Stomach (tissue), 8 donors: ENCODE measurements at regions not wholly inside any gene's neighbourhood (a gene's known extent, or its start where the extent isn't known, plus 50 kb on each side); places are given as distances from the start of the nearest gene placed in this dataset.
A peak's percentile ranks its signal among the peaks of the same experiment; 100 is the strongest.

ENCODE experiments used
- DNase-seq, 2 donors: peaks; one replicate each; pipeline versions ENCODE4 v3.0.0 to v3.0.0-alpha.2; 2013 to 2019
- H3K27ac ChIP-seq, 5 donors: fragments of 200-600 bp in 4 of 5; sonication (generic) in 4 of 5; one replicate each; pipeline ENCODE4 v1.5.1; 2013 to 2019; ENCODE audit warnings: mild to moderate bottlenecking in 1 of 5, moderate library complexity in 1 of 5
- H3K27me3 ChIP-seq, 3 donors: fragments of 200-600 bp; sonication (generic); one replicate each; pipeline ENCODE4 v1.5.1; 2017 to 2019; ENCODE audit warnings: mixed run types in 1 of 3
- H3K36me3 ChIP-seq, 4 donors: fragments of 200-600 bp; sonication (generic); 1 replicate in 3 of 4; 2 replicates in 1 of 4; pipeline ENCODE4 v1.5.1; 2016 to 2019
- H3K4me1 ChIP-seq, 4 donors: fragments of 200-600 bp; sonication (generic); one replicate each; pipeline ENCODE4 v1.5.1; 2016 to 2019
- H3K4me3 ChIP-seq, 4 donors: fragments of 200-600 bp; sonication (generic) in 3 of 4; one replicate each; pipeline ENCODE4 v1.5.1; 2016 to 2019; ENCODE audit warnings: mild to moderate bottlenecking in 1 of 4
- H3K9me3 ChIP-seq, 4 donors: fragments of 200-600 bp; sonication (generic); one replicate each; pipeline ENCODE4 v1.5.1; 2016 to 2019
- EP300 ChIP-seq: sonication (generic); formaldehyde crosslinking; IDR thresholded peaks from one replicate; pipeline ENCODE4 v1.6.1; 2017; ENCODE audit warnings: antibody characterized with exemption
- POLR2A ChIP-seq, 4 donors: fragments of 450-650 bp; IDR thresholded peaks; one replicate each; pipeline ENCODE4 v1.6.1; 2016; ENCODE audit warnings: antibody characterized with exemption in 4 of 4, control low read depth in 2 of 4, mild to moderate bottlenecking in 1 of 4, moderate library complexity in 1 of 4
- POLR2AphosphoS5 ChIP-seq, 3 donors: sonication (generic); formaldehyde crosslinking; IDR thresholded peaks; one replicate each; pipeline ENCODE4 v1.6.1; 2016; ENCODE audit warnings: antibody characterized with exemption in 3 of 3
- WGBS, 5 donors: extraction: QIAGEN DNeasy Blood & Tissue Kit in 3 of 5; methylation state at CpG; one replicate each; pipeline versions ENCODE4 v1.1.5 to v1.1.7; 2013 to 2018; 5-methylcytosine and 5-hydroxymethylcytosine counted together
- intact Hi-C: fragments of 100-400 bp; cut with DNase I; formaldehyde crosslinking; loops from one replicate; pipeline ENCODE4 v1.15.1; 2023; ENCODE audit warnings: low total_unique reads
- TF ChIP-seq, protein P1 (sequence below), 7 experiments: fragments of 450-650 bp in 4 of 7; fragments of 200-600 bp in 3 of 7; sonication (generic) in 3 of 7; IDR thresholded peaks; one replicate each; pipeline ENCODE4 v1.5.1; 2016 to 2019; ENCODE audit warnings: antibody characterized with exemption in 7 of 7, control low read depth in 2 of 7, mild to moderate bottlenecking in 1 of 7
- donor health status: healthy with polysubstance abuse.
- donor health status: Bipolar disorder and iron deficiency.
- donor health status: healthy.

DNA sequence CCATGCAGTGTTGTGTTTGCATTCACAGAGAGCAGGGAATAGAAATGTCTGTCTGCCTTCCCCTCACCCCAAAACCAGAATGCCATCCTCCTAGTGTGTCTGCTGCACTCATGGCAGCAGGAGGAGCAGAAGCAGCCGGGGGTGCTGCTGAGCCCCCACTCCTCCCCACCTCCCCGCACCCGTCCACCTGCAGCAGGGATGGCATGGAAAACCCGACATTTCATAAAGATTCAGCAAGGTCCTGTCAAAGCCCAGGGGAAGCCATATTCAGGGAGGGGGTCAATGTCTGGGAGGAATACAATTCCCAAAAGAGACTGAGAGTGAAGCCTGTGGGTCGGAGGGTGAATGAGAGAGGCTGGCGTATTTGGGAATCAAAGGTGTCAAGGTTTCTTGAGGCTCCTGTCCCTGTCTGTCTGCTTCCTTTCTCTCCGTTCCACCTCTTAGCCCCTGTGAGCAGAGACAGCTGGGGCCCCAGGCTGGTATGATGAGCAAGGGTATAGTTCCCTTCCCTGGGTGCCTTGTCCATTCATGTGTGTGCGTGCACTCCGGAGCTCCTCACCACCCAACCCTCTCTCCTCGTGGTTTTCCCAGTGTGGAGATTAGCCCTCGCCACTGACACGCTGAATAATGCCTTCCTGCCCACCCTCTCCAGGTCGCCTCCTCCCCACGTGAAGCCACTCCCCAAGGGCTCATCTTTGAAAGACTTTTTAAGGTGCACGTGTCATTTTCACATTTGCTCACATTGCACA, 133.5 kb upstream of the ZNF236 start:
- Histone ChIP-seq H3K27me3 (peaks cover 0 to 35% (median 0%) of the 10 kb centered on the region in 3 donors), H3K9me3 (no peaks in the 10 kb centered on the region), H3K27ac (no peak overlapping the region), H3K36me3 (no peaks in the 10 kb centered on the region), H3K4me3 (no peak overlapping the region), H3K4me1 (peaks cover 0 to 12% (median 9%) of the 10 kb centered on the region in 4 donors)
- intact Hi-C loops, result loop anchor here (10.0 kb wide), 1 partner anchor 284 kb away; no protein-coding TSS in a partner anchor
- no peak for DNase-seq
- 57 to 67% (median 64%) methylated on average over 15 of the region's 15 CpGs for WGBS, 5 donors
- no peak for TF ChIP-seq EP300
- TF ChIP-seq, protein P1, sequence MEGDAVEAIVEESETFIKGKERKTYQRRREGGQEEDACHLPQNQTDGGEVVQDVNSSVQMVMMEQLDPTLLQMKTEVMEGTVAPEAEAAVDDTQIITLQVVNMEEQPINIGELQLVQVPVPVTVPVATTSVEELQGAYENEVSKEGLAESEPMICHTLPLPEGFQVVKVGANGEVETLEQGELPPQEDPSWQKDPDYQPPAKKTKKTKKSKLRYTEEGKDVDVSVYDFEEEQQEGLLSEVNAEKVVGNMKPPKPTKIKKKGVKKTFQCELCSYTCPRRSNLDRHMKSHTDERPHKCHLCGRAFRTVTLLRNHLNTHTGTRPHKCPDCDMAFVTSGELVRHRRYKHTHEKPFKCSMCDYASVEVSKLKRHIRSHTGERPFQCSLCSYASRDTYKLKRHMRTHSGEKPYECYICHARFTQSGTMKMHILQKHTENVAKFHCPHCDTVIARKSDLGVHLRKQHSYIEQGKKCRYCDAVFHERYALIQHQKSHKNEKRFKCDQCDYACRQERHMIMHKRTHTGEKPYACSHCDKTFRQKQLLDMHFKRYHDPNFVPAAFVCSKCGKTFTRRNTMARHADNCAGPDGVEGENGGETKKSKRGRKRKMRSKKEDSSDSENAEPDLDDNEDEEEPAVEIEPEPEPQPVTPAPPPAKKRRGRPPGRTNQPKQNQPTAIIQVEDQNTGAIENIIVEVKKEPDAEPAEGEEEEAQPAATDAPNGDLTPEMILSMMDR (IDR thresholded peaks at IDR 0.05), result no peak
- no peak for TF ChIP-seq POLR2AphosphoS5 (IDR thresholded peaks at IDR 0.05)
- no peak for TF ChIP-seq POLR2A (IDR thresholded peaks at IDR 0.05)

DNA sequence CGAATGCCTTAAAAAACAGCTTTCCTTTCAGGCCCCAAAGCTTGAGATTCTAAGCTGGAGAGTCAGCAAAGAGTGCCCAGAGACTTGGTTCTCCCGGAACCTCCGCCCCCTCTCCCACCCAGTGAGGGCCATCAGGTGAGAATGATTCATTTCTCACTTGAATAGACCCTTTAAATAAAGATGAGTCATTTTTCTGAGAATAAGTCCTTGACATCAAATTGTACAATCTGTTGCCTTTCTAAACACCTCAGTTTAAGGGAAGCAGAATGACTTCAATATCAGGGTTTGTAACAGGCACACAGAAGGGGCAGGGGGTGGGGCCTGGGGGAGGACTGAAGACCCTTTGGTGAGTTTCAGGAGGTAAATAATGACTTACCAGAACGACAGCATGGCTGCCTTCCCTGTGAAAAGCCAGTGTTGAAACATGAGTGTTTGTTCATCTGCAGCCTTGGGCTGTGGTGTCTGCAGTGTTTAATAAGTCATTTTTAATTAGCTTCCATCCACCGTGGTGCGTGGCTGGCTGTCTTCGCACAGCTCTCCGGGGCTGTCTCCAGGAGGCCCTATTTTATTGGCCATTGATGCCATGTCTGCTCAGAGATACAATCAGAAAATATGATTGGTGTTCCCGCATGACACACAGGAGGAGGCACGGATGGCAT, 134.9 kb upstream of the ZNF236 start:
- Histone ChIP-seq H3K4me3 (no peak overlapping the region), H3K27ac (peak overlapping the region in 3 of 5 donors; percentile 27 to 48 (median 37)), H3K27me3 (peaks cover 0 to 35% (median 0%) of the 10 kb centered on the region in 3 donors), H3K9me3 (no peaks in the 10 kb centered on the region), H3K36me3 (no peaks in the 10 kb centered on the region), H3K4me1 (peaks cover 0 to 12% (median 9%) of the 10 kb centered on the region in 4 donors)
- 52 to 66% (median 57%) methylated on average over 10 of the region's 10 CpGs for WGBS, 5 donors
- no peak for DNase-seq
- TF ChIP-seq EP300 (no peak), POLR2A (IDR thresholded peaks at IDR 0.05) (no peak), POLR2AphosphoS5 (IDR thresholded peaks at IDR 0.05) (no peak)
- TF ChIP-seq, protein P1 (IDR thresholded peaks at IDR 0.05), result no peak
- intact Hi-C loops, result loop anchor here (10.0 kb wide), 1 partner anchor 283 kb away; no protein-coding TSS in a partner anchor

DNA sequence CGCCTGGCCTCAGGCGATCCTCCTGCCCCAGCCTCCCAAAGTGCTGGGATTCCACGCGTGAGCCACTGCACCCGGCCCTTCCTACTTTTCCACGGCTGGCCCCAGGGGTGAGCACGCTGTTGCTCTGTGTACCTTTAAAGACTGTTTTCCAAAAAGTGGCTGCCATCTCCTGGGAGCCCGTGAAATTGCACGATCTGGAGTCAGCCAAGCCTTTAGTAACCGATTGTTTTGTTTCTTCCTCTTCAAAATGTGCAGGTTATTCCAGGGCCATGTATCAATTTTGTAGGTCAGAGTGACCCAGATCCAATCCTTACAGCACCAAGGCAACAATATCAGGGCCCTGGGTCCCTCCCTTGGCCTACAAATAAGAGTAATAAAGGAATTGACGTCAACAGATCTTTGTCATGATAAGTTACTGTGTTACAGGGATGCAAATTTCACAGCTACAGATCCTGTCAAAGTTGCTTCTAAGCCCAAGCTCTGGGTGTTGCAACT, 135.6 kb upstream of the ZNF236 start:
- TF ChIP-seq POLR2AphosphoS5 (IDR thresholded peaks at IDR 0.05) (peak in 1 of 3 donors; percentile 36), EP300 (no peak), POLR2A (IDR thresholded peaks at IDR 0.05) (no peak)
- TF ChIP-seq, protein P1 (IDR thresholded peaks at IDR 0.05), result peak in 5 of 7 experiments; percentile 45 to 65 (median 59)
- Histone ChIP-seq H3K9me3 (no peaks in the 10 kb centered on the region), H3K27me3 (peaks cover 0 to 35% (median 0%) of the 10 kb centered on the region in 3 donors), H3K4me3 (no peak overlapping the region), H3K36me3 (no peaks in the 10 kb centered on the region), H3K4me1 (peaks cover 0 to 12% (median 9%) of the 10 kb centered on the region in 4 donors), H3K27ac (peak overlapping the region in 3 of 5 donors; percentile 37 to 62 (median 48))
- DNase-seq, result peak; percentile 68 to 87
- 7 to 14% (median 12%) methylated on average over 7 to 11 of the region's 11 CpGs for WGBS, 5 donors
- intact Hi-C loops, result loop anchor here (10.0 kb wide), 1 partner anchor 282 kb away; no protein-coding TSS in a partner anchor

DNA sequence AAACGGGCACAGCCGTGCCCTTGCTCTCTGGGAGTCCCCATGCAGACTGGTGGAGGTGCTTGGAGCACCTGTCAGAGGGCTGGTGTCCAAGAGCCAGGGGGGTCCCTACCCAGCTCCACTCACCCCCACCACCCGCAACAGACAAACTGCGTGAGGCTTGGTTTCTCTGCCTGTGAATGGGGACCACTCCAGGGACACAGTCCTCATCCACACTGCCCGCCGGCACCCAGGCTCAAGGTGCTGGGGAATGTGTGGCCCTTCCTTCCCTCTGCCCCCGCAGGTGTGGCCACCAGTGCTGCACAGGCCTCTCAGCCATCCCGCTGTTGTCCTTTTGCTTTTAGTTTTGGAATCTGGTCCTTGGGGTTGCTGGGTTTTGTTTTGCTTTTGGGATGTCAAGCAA, 136.5 kb upstream of the ZNF236 start:
- 80 to 96% (median 93%) methylated on average over 8 of the region's 8 CpGs for WGBS, 5 donors
- intact Hi-C loops, result loop anchor here (10.0 kb wide), 1 partner anchor 281 kb away; no protein-coding TSS in a partner anchor
- Histone ChIP-seq H3K36me3 (no peaks in the 10 kb centered on the region), H3K4me3 (no peak overlapping the region), H3K27ac (no peak overlapping the region), H3K27me3 (peaks cover 0 to 35% (median 0%) of the 10 kb centered on the region in 3 donors), H3K4me1 (peaks cover 0 to 12% (median 9%) of the 10 kb centered on the region in 4 donors), H3K9me3 (no peaks in the 10 kb centered on the region)
- no peak for DNase-seq
- TF ChIP-seq EP300 (no peak), POLR2AphosphoS5 (IDR thresholded peaks at IDR 0.05) (no peak), POLR2A (IDR thresholded peaks at IDR 0.05) (no peak)
- TF ChIP-seq, protein P1 (IDR thresholded peaks at IDR 0.05), result no peak
